K562 (cell line): ENCODE measurements at regions not wholly inside any gene's neighbourhood (a gene's known extent, or its start where the extent isn't known, plus 50 kb on each side); places are given as distances from the start of the nearest gene placed in this dataset.

ENCODE experiments used
- ATAC-seq: fragments of 200-7000 bp; cut with Tn5 transposase; 3 replicates; pipeline ENCODE4 v1.9.1; 2020; ENCODE audit warnings: moderate library complexity
- BruUV-seq: library from RNA; stranded (reverse); fragments of 400-500 nt; replicated peaks from 2 replicates; lab custom pipeline; 2021; lab: Mats Ljungman, UMichigan
- CTCF ChIA-PET: fragments of 300-600 bp; formaldehyde crosslinking; extraction: SDS; loops from one replicate; lab custom pipeline; 2021; ENCODE audit warnings: low intra/inter-chr PET ratio; lab: Yijun Ruan, JAX
- POLR2A ChIA-PET: fragments of 300-600, 350-650 bp; sonication (Branson Sonifier 250); formaldehyde crosslinking; extraction: SDS; loops from one replicate; lab custom pipeline; 2021; ENCODE audit warnings: antibody characterized with exemption, inconsistent platforms; lab: Yijun Ruan, JAX
- DNase-seq, 4 experiments: peaks; one replicate each; pipeline versions ENCODE4 v3.0.0 to v3.0.0-alpha.2; 2011 to 2018; ENCODE audit warnings: low spot score in 3 of 4, mixed read lengths in 3 of 4; ENCODE audit errors: extremely low read depth in 1 of 4
- FAIRE-seq: peaks from 2 replicates; lab custom pipeline; 2011; peaks lifted over from hg19 to GRCh38; lab: Jason Lieb, UNC
- H2AFZ ChIP-seq: 2 replicates; pipeline ENCODE4 v1.6.0; 2011; ENCODE audit warnings: low read depth, low read length, control low read depth, inconsistent platforms
- H3K27ac ChIP-seq: fragments of 200-600 bp; 3 replicates; pipeline ENCODE4 v1.8.0; 2011; ENCODE audit warnings: low read depth, mild to moderate bottlenecking, control low read depth, inconsistent platforms, low read length, moderate library complexity, mixed read lengths; ENCODE audit errors: extremely low read depth
- H3K27me3 ChIP-seq, 2 experiments: fragments of 300-600 bp in 1 of 2; 2 replicates in 1 of 2; 3 replicates in 1 of 2; pipeline versions ENCODE4 v1.6.0 to v1.8.0; 2011; ENCODE audit warnings: inconsistent platforms in 2 of 2, low read length in 2 of 2, mild to moderate bottlenecking in 1 of 2, mixed read lengths in 1 of 2, moderate library complexity in 1 of 2; ENCODE audit not compliant: control insufficient read depth in 2 of 2, insufficient read depth in 2 of 2
- H3K36me3 ChIP-seq: fragments of 300-600 bp; 3 replicates; pipeline ENCODE4 v1.8.0; 2011; ENCODE audit warnings: mild to moderate bottlenecking, low read length, inconsistent platforms; ENCODE audit not compliant: control insufficient read depth, insufficient read depth
- H3K4me1 ChIP-seq, 2 experiments: fragments of 200-600 bp in 1 of 2; replicated peaks in 1 of 2; 2 replicates in 1 of 2; 3 replicates in 1 of 2; pipeline versions ENCODE4 v1.5.1 to v1.8.0; 2011; ENCODE audit warnings: inconsistent platforms in 2 of 2, low read length in 2 of 2, mild to moderate bottlenecking in 1 of 2, mixed read lengths in 1 of 2, moderate library complexity in 1 of 2; ENCODE audit not compliant: control insufficient read depth in 2 of 2, insufficient read depth in 2 of 2
- H3K4me2 ChIP-seq: 2 replicates; pipeline ENCODE4 v1.6.1; 2011; ENCODE audit warnings: low read length, control low read depth, inconsistent platforms, mixed read lengths; ENCODE audit not compliant: insufficient read depth
- H3K4me3 ChIP-seq: fragments of 200-600 bp; sonication (generic), shearing (Covaris generic); 2 replicates; pipeline ENCODE4 v1.5.1; 2016; ENCODE audit warnings: control low read depth, inconsistent platforms
- H3K79me2 ChIP-seq: fragments of 200-600 bp; 3 replicates; pipeline ENCODE4 v1.8.0; 2011; ENCODE audit warnings: low read length, inconsistent platforms; ENCODE audit not compliant: control insufficient read depth, insufficient read depth
- H3K9ac ChIP-seq, 2 experiments: 2 replicates each; pipeline versions ENCODE4 v1.6.0 to v1.6.1; 2011; ENCODE audit warnings: low read depth in 2 of 2, low read length in 2 of 2, control low read depth in 1 of 2, inconsistent platforms in 1 of 2, mild to moderate bottlenecking in 1 of 2, mixed read lengths in 1 of 2; ENCODE audit not compliant: insufficient read depth in 1 of 2
- H3K9me1 ChIP-seq: one replicate; pipeline ENCODE4 v1.6.0; 2011; ENCODE audit warnings: inconsistent platforms, mild to moderate bottlenecking, low read length, moderate library complexity; ENCODE audit not compliant: control insufficient read depth, insufficient read depth
- H3K9me3 ChIP-seq: replicated peaks from 2 replicates; pipeline ENCODE4 v1.5.1; 2011; ENCODE audit warnings: low read depth, low read length, inconsistent platforms; ENCODE audit not compliant: control insufficient read depth, insufficient read depth
- H4K20me1 ChIP-seq: replicated peaks from 2 replicates; pipeline ENCODE4 v1.6.1; 2011; ENCODE audit warnings: low read length, inconsistent platforms, mixed read lengths; ENCODE audit not compliant: control insufficient read depth, insufficient read depth
- KAT7 ChIP-seq: sonication (generic); formaldehyde crosslinking; IDR thresholded peaks from 2 replicates; pipeline ENCODE4 v1.8.0; 2022; ENCODE audit warnings: missing genetic modification reagents, mild to moderate bottlenecking, borderline replicate concordance
- ZFP36 ChIP-seq: fragments of 150-350 bp; IDR thresholded peaks from 2 replicates; pipeline ENCODE4 v1.6.1; 2018; ENCODE audit warnings: low read length, low read depth; ENCODE audit not compliant: partially characterized antibody
- ZNF174 ChIP-seq: fragments of 250-450 bp; sonication (Bioruptor Pico); IDR thresholded peaks from 2 replicates; pipeline ENCODE4 v1.4.0; 2020; ENCODE audit warnings: mild to moderate bottlenecking
- WGBS: fragments of 100-300 bp; shearing (Covaris generic); methylation state at CpG from one replicate; pipeline ENCODE4 v1.1.6; 2016; ENCODE audit warnings: low coverage, mixed read lengths; ENCODE audit not compliant: insufficient coverage; ENCODE audit errors: missing lambda C conversion rate; 5-methylcytosine and 5-hydroxymethylcytosine counted together
- in situ Hi-C: fragments of 300-500 bp; cut with MboI; formaldehyde crosslinking; loops from 4 replicates; pipeline ENCODE4 v1.15.0; 2018; ENCODE audit warnings: inconsistent platforms, mixed read lengths
- intact Hi-C: fragments of 100-400 bp; cut with micrococcal nuclease; formaldehyde crosslinking; loops from 2 replicates; pipeline ENCODE4 v1.14.2; 2022
- TF ChIP-seq, protein P1 (sequence below): fragments of 150-350 bp; conservative IDR thresholded peaks from 2 replicates; pipeline ENCODE4 v1.6.1; 2014; ENCODE audit warnings: low read length
- TF ChIP-seq, protein P2 (sequence below): fragments of 250-450 bp; sonication (Bioruptor Pico); IDR thresholded peaks from 2 replicates; pipeline ENCODE4 v1.4.0; 2020; ENCODE audit warnings: mild to moderate bottlenecking, moderate library complexity, borderline replicate concordance

DNA sequence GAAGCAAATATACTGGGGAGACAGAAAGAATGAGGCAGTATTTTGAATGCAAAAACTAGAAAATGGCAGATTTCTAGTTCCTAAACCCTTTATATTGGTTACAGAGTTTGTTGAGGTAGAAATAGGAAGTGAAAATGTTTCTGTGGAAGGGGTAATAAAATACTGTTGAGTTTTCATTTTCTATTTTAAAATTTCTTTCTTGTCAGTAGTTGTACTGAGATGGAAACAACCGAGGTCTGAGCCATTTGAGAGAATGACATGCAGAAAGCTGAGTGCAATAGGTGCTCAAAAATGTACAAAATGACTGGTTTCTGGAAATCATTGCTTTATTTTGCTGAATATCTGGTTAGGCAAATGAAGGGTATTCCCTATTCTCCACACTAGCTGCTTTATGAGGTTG lies 361.4 kb downstream of the CHL1 start:
- ATAC-seq (no peak), FAIRE-seq (no peak), DNase-seq (no peak)
- no peaks in the 10 kb centered on the region for H4K20me1 ChIP-seq
- no peaks in the 10 kb centered on the region for H3K9me1 ChIP-seq
- no peaks in the 10 kb centered on the region for H3K36me3 ChIP-seq
- intact Hi-C loops (no loop called here), in situ Hi-C loops (no loop called here)
- H3K27ac ChIP-seq: no peak overlapping the region
- no peak overlapping the region for H2AFZ ChIP-seq
- WGBS: 0% methylated on average over 1 of the region's 1 CpG
- H3K4me1 ChIP-seq: no peaks in the 10 kb centered on the region
- no peak overlapping the region for H3K4me3 ChIP-seq
- no TSS peak for BruUV-seq
- H3K9me3 ChIP-seq: peaks cover 4% of the 10 kb centered on the region; the same call in 1 of the 2 replicates
- no peaks in the 10 kb centered on the region for H3K79me2 ChIP-seq
- TF ChIP-seq ZNF174 (CRISPR knock-in tag) (no peak), KAT7 (CRISPR knock-in tag) (no peak), ZFP36 (no peak)
- TF ChIP-seq, protein P1, sequence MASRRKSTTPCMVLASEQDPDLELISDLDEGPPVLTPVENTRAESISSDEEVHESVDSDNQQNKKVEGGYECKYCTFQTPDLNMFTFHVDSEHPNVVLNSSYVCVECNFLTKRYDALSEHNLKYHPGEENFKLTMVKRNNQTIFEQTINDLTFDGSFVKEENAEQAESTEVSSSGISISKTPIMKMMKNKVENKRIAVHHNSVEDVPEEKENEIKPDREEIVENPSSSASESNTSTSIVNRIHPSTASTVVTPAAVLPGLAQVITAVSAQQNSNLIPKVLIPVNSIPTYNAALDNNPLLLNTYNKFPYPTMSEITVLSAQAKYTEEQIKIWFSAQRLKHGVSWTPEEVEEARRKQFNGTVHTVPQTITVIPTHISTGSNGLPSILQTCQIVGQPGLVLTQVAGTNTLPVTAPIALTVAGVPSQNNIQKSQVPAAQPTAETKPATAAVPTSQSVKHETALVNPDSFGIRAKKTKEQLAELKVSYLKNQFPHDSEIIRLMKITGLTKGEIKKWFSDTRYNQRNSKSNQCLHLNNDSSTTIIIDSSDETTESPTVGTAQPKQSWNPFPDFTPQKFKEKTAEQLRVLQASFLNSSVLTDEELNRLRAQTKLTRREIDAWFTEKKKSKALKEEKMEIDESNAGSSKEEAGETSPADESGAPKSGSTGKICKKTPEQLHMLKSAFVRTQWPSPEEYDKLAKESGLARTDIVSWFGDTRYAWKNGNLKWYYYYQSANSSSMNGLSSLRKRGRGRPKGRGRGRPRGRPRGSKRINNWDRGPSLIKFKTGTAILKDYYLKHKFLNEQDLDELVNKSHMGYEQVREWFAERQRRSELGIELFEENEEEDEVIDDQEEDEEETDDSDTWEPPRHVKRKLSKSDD: no peak
- TF ChIP-seq, protein P2, sequence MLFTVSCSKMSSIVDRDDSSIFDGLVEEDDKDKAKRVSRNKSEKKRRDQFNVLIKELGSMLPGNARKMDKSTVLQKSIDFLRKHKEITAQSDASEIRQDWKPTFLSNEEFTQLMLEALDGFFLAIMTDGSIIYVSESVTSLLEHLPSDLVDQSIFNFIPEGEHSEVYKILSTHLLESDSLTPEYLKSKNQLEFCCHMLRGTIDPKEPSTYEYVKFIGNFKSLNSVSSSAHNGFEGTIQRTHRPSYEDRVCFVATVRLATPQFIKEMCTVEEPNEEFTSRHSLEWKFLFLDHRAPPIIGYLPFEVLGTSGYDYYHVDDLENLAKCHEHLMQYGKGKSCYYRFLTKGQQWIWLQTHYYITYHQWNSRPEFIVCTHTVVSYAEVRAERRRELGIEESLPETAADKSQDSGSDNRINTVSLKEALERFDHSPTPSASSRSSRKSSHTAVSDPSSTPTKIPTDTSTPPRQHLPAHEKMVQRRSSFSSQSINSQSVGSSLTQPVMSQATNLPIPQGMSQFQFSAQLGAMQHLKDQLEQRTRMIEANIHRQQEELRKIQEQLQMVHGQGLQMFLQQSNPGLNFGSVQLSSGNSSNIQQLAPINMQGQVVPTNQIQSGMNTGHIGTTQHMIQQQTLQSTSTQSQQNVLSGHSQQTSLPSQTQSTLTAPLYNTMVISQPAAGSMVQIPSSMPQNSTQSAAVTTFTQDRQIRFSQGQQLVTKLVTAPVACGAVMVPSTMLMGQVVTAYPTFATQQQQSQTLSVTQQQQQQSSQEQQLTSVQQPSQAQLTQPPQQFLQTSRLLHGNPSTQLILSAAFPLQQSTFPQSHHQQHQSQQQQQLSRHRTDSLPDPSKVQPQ: no peak
- H3K4me2 ChIP-seq: no peak overlapping the region
- H3K9ac ChIP-seq: no peak overlapping the region
- ChIA-PET CTCF (no interaction called here), POLR2A (no interaction called here)
- H3K27me3 ChIP-seq: no peaks in the 10 kb centered on the region
